GM18499 (cell line): ENCODE measurements at regions not wholly inside any gene's neighbourhood (a gene's known extent, or its start where the extent isn't known, plus 50 kb on each side); places are given as distances from the start of the nearest gene placed in this dataset.
"Not testable (repeated sequence)": the region's sequence is repeated elsewhere in the genome, so short reads cannot be mapped to it uniquely, and the experiment has no call there.

Experiments
- ATAC-seq: cut with Tn5 transposase; IDR thresholded peaks from one replicate; pipeline ENCODE4 v1.9.1; 2021; ENCODE audit warnings: moderate number of reproducible peaks; ENCODE audit not compliant: insufficient read depth, unreplicated experiment

GRCh38 chr18:67145586-67146292 lies 370.8 kb downstream of the DSEL start:
- no peak for ATAC-seq

- no peak for ATAC-seq
These were observed 372.2 kb downstream of the DSEL start for GRCh38 chr18:67144329-67144728.

GRCh38 chr18:67143028-67143427 lies 373.5 kb downstream of the DSEL start:
- no peak for ATAC-seq

- ATAC-seq, result no peak
These were observed 373.9 kb downstream of the DSEL start for GRCh38 chr18:67142604-67143003.

- no peak for ATAC-seq
These were observed 376.0 kb downstream of the DSEL start for GRCh38 chr18:67140495-67140894.

- no peak for ATAC-seq
These were observed 376.6 kb downstream of the DSEL start for GRCh38 chr18:67139899-67140298.

- no peak for ATAC-seq
These were observed 380.5 kb downstream of the DSEL start for GRCh38 chr18:67135981-67136380.

- ATAC-seq, result no peak
These were observed 381.6 kb downstream of the DSEL start for GRCh38 chr18:67134911-67135310.

GRCh38 chr18:67133669-67134068 lies 382.9 kb downstream of the DSEL start:
- ATAC-seq, result no peak

GRCh38 chr18:67132919-67133318 lies 383.6 kb downstream of the DSEL start:
- ATAC-seq, result no peak

- ATAC-seq, result no peak
These were observed 385.0 kb downstream of the DSEL start for GRCh38 chr18:67131498-67131897.

- ATAC-seq, result not testable (repeated sequence)
These were observed 389.8 kb downstream of the DSEL start for GRCh38 chr18:67126751-67127150.

GRCh38 chr18:67123901-67124300 lies 392.6 kb downstream of the DSEL start:
- no peak for ATAC-seq

GRCh38 chr18:67117804-67118203 lies 398.7 kb downstream of the DSEL start:
- no peak for ATAC-seq

- ATAC-seq, result no peak
These were observed 407.0 kb downstream of the DSEL start for GRCh38 chr18:67109535-67109934.

GRCh38 chr18:67108894-67109293 lies 407.6 kb downstream of the DSEL start:
- no peak for ATAC-seq

GRCh38 chr18:67104700-67105284 lies 411.7 kb downstream of the DSEL start:
- ATAC-seq, result peak; percentile 82

GRCh38 chr18:67094123-67094522 lies 422.4 kb downstream of the DSEL start:
- ATAC-seq, result no peak

- no peak for ATAC-seq
These were observed 424.4 kb downstream of the DSEL start for GRCh38 chr18:67092141-67092540.

GRCh38 chr18:67081482-67082211 lies 434.9 kb downstream of the DSEL start:
- ATAC-seq, result no peak

- ATAC-seq, result no peak
These were observed 435.9 kb downstream of the DSEL start for GRCh38 chr18:67080601-67081000.
